ENCODE measurements at regions not wholly inside any gene's neighbourhood (a gene's known extent, or its start where the extent isn't known, plus 50 kb on each side); places are given as distances from the start of the nearest gene placed in this dataset.

DNA sequence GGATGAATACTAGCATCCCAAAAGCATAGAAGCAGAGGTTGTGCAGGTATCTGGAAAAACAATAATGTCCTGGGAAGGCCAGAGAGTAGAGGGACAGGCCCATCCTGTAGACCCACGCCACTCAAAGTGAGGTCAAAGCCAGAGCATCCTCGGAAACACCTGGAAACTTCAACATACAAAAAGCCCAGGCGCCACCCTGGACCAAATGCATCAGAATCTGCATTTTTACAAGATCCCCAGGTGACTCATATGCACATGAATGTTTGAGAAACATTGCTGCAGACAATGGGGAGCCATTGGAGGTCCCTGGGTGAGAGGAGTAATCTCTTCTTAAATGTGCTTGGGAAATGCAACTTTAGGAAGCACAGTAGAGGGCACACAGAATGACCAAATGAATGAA, 684.1 kb downstream of the DIAPH3 start:
- TF ChIP-seq, protein P1, sequence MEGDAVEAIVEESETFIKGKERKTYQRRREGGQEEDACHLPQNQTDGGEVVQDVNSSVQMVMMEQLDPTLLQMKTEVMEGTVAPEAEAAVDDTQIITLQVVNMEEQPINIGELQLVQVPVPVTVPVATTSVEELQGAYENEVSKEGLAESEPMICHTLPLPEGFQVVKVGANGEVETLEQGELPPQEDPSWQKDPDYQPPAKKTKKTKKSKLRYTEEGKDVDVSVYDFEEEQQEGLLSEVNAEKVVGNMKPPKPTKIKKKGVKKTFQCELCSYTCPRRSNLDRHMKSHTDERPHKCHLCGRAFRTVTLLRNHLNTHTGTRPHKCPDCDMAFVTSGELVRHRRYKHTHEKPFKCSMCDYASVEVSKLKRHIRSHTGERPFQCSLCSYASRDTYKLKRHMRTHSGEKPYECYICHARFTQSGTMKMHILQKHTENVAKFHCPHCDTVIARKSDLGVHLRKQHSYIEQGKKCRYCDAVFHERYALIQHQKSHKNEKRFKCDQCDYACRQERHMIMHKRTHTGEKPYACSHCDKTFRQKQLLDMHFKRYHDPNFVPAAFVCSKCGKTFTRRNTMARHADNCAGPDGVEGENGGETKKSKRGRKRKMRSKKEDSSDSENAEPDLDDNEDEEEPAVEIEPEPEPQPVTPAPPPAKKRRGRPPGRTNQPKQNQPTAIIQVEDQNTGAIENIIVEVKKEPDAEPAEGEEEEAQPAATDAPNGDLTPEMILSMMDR (IDR thresholded peaks at IDR 0.05): no peak
- TF ChIP-seq POLR2A (IDR thresholded peaks at IDR 0.05) (no peak), EP300 (IDR thresholded peaks at IDR 0.05) (no peak)
